ENCODE measurements at regions not wholly inside any gene's neighbourhood (a gene's known extent, or its start where the extent isn't known, plus 50 kb on each side); places are given as distances from the start of the nearest gene placed in this dataset.

DNA sequence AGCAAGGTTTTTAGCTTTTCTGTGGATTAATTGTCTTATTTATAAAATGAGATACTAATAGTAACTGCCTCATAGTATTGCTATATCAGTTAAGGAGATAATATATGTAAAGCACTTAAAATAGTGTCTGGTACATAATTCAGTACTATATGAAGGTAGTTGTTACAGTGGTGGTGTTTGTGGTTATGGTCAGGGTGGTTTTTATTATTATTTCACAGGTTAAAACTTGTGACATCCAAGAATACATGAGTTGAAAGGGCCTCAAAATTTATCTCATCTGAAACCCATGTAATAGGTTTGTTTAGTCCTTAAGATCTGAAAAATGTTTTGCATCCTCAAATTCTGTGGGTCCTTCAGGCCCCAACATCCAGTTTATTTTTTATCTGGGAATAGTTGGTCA is 369.5 kb upstream of the LRATD1 start:
- TF ChIP-seq TAF1 (IDR thresholded peaks at IDR 0.05; ENCODE audit: low read depth) (no peak), EP300 (IDR thresholded peaks at IDR 0.05; ENCODE audit: borderline replicate concordance) (no peak), FOXM1 (IDR thresholded peaks at IDR 0.05; ENCODE audit: borderline replicate concordance, low read depth) (no peak), ZBTB7A (IDR thresholded peaks at IDR 0.05; ENCODE audit: low read depth) (no peak), TEAD4 (IDR thresholded peaks at IDR 0.05) (no peak), CEBPB (IDR thresholded peaks at IDR 0.05) (no peak)

- TF ChIP-seq TAF1 (IDR thresholded peaks at IDR 0.05; ENCODE audit: low read depth) (no peak), YY1 (IDR thresholded peaks at IDR 0.05; ENCODE audit: low read depth) (no peak), EP300 (IDR thresholded peaks at IDR 0.05; ENCODE audit: borderline replicate concordance) (no peak), MAX (IDR thresholded peaks at IDR 0.05) (no peak), CEBPB (IDR thresholded peaks at IDR 0.05) (no peak), REST (IDR thresholded peaks at IDR 0.05; ENCODE audit: low read depth) (no peak), ZBTB7A (IDR thresholded peaks at IDR 0.05; ENCODE audit: low read depth) (no peak), TEAD4 (IDR thresholded peaks at IDR 0.05) (no peak), NFIC (IDR thresholded peaks at IDR 0.05) (no peak), TCF12 (IDR thresholded peaks at IDR 0.05; ENCODE audit: low read depth) (no peak), EGR1 (IDR thresholded peaks at IDR 0.05) (no peak), RAD21 (IDR thresholded peaks at IDR 0.05; ENCODE audit: low read depth) (no peak), FOXM1 (IDR thresholded peaks at IDR 0.05; ENCODE audit: borderline replicate concordance, low read depth) (no peak), CREB1 (IDR thresholded peaks at IDR 0.05; ENCODE audit: low read depth) (no peak)
- TF ChIP-seq, protein P1, sequence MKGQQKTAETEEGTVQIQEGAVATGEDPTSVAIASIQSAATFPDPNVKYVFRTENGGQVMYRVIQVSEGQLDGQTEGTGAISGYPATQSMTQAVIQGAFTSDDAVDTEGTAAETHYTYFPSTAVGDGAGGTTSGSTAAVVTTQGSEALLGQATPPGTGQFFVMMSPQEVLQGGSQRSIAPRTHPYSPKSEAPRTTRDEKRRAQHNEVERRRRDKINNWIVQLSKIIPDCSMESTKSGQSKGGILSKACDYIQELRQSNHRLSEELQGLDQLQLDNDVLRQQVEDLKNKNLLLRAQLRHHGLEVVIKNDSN (IDR thresholded peaks at IDR 0.05) = no peak
Observed at GRCh38 chr2:14270036-14270582, 362.4 kb upstream of the LRATD1 start.

- TF ChIP-seq TAF1 (IDR thresholded peaks at IDR 0.05; ENCODE audit: low read depth) = no peak
- TF ChIP-seq MAX (IDR thresholded peaks at IDR 0.05) = no peak
- TF ChIP-seq, protein P1 (IDR thresholded peaks at IDR 0.05) = no peak
- no peak for TF ChIP-seq FOXM1 (IDR thresholded peaks at IDR 0.05; ENCODE audit: borderline replicate concordance, low read depth)
- TF ChIP-seq EGR1 (IDR thresholded peaks at IDR 0.05) = no peak
- no peak for TF ChIP-seq TCF12 (IDR thresholded peaks at IDR 0.05; ENCODE audit: low read depth)
- TF ChIP-seq TEAD4 (IDR thresholded peaks at IDR 0.05) = no peak
Observed at GRCh38 chr2:14272396-14273075, 360.0 kb upstream of the LRATD1 start.

DNA sequence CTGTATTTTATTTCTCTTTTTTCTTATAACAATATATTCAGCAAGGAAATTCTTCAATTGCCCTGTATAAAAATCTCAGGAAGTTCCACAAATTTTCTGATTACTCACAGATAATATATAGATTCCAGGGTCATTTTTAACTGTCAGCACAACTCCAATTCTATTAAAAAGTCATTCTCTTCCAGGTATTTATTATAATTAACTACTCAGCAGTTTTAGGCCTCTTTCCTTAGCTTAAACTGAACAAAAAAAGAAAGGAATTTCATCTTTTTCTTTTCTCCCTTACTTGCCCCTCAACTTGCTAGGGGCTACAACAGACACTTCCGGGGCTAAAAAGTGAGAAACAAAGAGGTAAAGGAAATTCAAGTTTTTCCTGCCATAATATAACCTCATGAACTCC is 358.9 kb upstream of the LRATD1 start:
- TF ChIP-seq EP300 (IDR thresholded peaks at IDR 0.05; ENCODE audit: borderline replicate concordance) = no peak
- TF ChIP-seq CREB1 (IDR thresholded peaks at IDR 0.05; ENCODE audit: low read depth) = no peak
- no peak for TF ChIP-seq ZBTB7A (IDR thresholded peaks at IDR 0.05; ENCODE audit: low read depth)
- no peak for TF ChIP-seq MAX (IDR thresholded peaks at IDR 0.05)
- no peak for TF ChIP-seq CEBPB (IDR thresholded peaks at IDR 0.05)
- no peak for TF ChIP-seq REST (IDR thresholded peaks at IDR 0.05; ENCODE audit: low read depth)
- TF ChIP-seq FOXM1 (IDR thresholded peaks at IDR 0.05; ENCODE audit: borderline replicate concordance, low read depth) = no peak
- TF ChIP-seq YY1 (IDR thresholded peaks at IDR 0.05; ENCODE audit: low read depth) = no peak

- TF ChIP-seq EGR1 (IDR thresholded peaks at IDR 0.05) (no peak), REST (IDR thresholded peaks at IDR 0.05; ENCODE audit: low read depth) (no peak), CEBPB (IDR thresholded peaks at IDR 0.05) (no peak), TCF12 (IDR thresholded peaks at IDR 0.05; ENCODE audit: low read depth) (no peak), EP300 (IDR thresholded peaks at IDR 0.05; ENCODE audit: borderline replicate concordance) (no peak), ZBTB7A (IDR thresholded peaks at IDR 0.05; ENCODE audit: low read depth) (no peak), FOXM1 (IDR thresholded peaks at IDR 0.05; ENCODE audit: borderline replicate concordance, low read depth) (no peak), RAD21 (IDR thresholded peaks at IDR 0.05; ENCODE audit: low read depth) (no peak), YY1 (IDR thresholded peaks at IDR 0.05; ENCODE audit: low read depth) (no peak), MAX (IDR thresholded peaks at IDR 0.05) (no peak), NFIC (IDR thresholded peaks at IDR 0.05) (no peak), CREB1 (IDR thresholded peaks at IDR 0.05; ENCODE audit: low read depth) (no peak), TAF1 (IDR thresholded peaks at IDR 0.05; ENCODE audit: low read depth) (no peak), TEAD4 (IDR thresholded peaks at IDR 0.05) (no peak)
- TF ChIP-seq, protein P1 (IDR thresholded peaks at IDR 0.05) = no peak
Observed at GRCh38 chr2:14284244-14284643, 348.3 kb upstream of the LRATD1 start.

All from Ishikawa (cell line).